Thymus (tissue), 11 donors: ENCODE measurements at regions not wholly inside any gene's neighbourhood (a gene's known extent, or its start where the extent isn't known, plus 50 kb on each side); places are given as distances from the start of the nearest gene placed in this dataset.

Source experiments
- DNase-seq, 9 donors: peaks; one replicate each; pipeline ENCODE4 v3.0.0-alpha.2; 2013; ENCODE audit warnings: low spot score in 9 of 9, low read depth in 6 of 9, missing footprints in 1 of 9
- H3K27ac ChIP-seq, 2 donors: one replicate each; pipeline ENCODE4 v1.5.1; 2013; ENCODE audit warnings: control low read depth in 1 of 2, low read depth in 1 of 2, low read length in 1 of 2, mild to moderate bottlenecking in 1 of 2, moderate library complexity in 1 of 2
- H3K27me3 ChIP-seq, 2 donors: one replicate each; pipeline ENCODE4 v1.5.1; 2013; ENCODE audit warnings: low read length in 1 of 2; ENCODE audit not compliant: control insufficient read depth in 2 of 2, insufficient read depth in 1 of 2
- H3K36me3 ChIP-seq, 2 donors: one replicate each; pipeline ENCODE4 v1.5.1; 2013; ENCODE audit warnings: low read length in 1 of 2, mild to moderate bottlenecking in 1 of 2, moderate library complexity in 1 of 2; ENCODE audit not compliant: control insufficient read depth in 2 of 2, insufficient read depth in 2 of 2
- H3K4me1 ChIP-seq, 2 donors: one replicate each; pipeline ENCODE4 v1.5.1; 2013; ENCODE audit warnings: low read length in 2 of 2; ENCODE audit not compliant: control insufficient read depth in 2 of 2, insufficient read depth in 2 of 2
- H3K4me3 ChIP-seq, 2 donors: one replicate each; pipeline ENCODE4 v1.5.1; 2013; ENCODE audit warnings: low read length in 2 of 2, control low read depth in 1 of 2, mild to moderate bottlenecking in 1 of 2
- H3K9me3 ChIP-seq, 2 donors: one replicate each; pipeline ENCODE4 v1.5.1; 2013; ENCODE audit warnings: low read length in 1 of 2, mild to moderate bottlenecking in 1 of 2; ENCODE audit not compliant: control insufficient read depth in 2 of 2, insufficient read depth in 1 of 2
- whole genome bisulfite sequencing: extraction: QIAGEN DNeasy Blood & Tissue Kit; methylation state at CpG from one replicate; pipeline ENCODE4 v1.1.7; 2013; 5-methylcytosine and 5-hydroxymethylcytosine counted together
- donor health status: healthy.

DNA sequence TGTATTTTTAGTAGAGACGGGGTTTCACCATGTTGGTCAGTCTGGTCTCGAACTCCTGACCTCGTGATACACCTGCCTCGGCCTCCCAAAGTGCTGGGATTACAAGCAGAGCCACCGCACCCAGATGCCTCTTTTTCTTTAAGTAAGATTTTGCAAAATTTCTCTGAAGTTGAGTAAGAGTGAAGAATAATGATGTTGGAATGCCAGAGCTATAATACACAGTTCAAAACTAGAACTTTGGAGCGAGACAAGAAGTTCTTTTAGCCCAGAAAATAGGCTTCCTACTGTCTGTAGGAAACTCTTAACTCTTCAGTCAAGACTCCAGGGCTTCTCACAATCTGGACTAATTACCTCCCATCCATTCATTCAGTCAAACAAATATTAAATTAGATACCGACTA, 51.4 kb downstream of the MARCHF4 start:
- Histone ChIP-seq H3K4me3 (no peak overlapping the region), H3K27me3 (no peaks in the 10 kb centered on the region), H3K36me3 (no peaks in the 10 kb centered on the region), H3K9me3 (no peaks in the 10 kb centered on the region), H3K4me1 (peaks cover 0 to 3% of the 10 kb centered on the region in 2 donors), H3K27ac (no peak overlapping the region)
- WGBS = over 99% methylated on average over 7 of the region's 7 CpGs
- no peak for DNase-seq

GRCh38 chr2:216319771-216320170, 52.5 kb downstream of the MARCHF4 start:
- 98% methylated on average over 2 of the region's 2 CpGs for WGBS
- H3K36me3 ChIP-seq = no peaks in the 10 kb centered on the region
- DNase-seq = no peak
- peaks cover 0 to 4% of the 10 kb centered on the region in 2 donors for H3K4me1 ChIP-seq
- H3K9me3 ChIP-seq = no peaks in the 10 kb centered on the region
- H3K4me3 ChIP-seq = no peak overlapping the region
- no peak overlapping the region for H3K27ac ChIP-seq
- H3K27me3 ChIP-seq = no peaks in the 10 kb centered on the region

- DNase-seq = no peak
Observed at GRCh38 chr2:216318521-216318874, 53.8 kb downstream of the MARCHF4 start.

DNA sequence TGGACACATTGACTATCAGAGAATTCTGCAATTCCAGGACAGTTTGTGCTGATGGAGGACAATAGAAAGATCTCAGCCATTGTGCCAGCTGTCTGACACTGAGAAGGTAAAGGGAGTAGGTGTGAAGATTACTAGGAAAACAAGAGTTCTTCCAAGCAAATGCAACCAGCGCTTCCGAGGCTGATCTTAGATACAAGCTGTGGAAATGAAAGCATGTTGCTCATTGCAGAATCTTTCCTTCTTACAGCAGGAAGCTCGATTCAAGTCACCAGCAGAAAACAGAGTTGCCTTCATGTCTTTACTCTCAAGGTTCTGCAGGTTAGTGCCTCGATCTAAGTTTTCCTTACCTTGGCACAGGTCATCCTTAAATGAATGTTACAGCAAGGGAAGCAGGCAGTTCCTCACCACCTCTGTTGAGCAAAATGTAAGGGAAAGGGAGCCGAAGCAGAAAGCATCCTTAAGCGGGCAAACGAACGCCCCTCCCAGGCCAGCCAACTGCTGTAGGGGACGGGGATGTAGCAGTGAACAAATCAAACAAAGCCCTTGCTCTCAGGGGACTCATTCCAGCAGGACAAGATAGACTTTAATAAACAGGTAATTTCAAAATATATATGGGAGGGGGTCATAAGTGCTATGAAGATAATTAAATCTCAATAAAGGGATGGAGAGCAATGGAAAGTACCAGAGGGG, 54.3 kb downstream of the MARCHF4 start:
- no peaks in the 10 kb centered on the region for H3K27me3 ChIP-seq
- DNase-seq = no peak
- H3K27ac ChIP-seq = no peak overlapping the region
- no peaks in the 10 kb centered on the region for H3K9me3 ChIP-seq
- WGBS = 93% methylated on average over 9 of the region's 9 CpGs
- H3K36me3 ChIP-seq = no peaks in the 10 kb centered on the region
- H3K4me1 ChIP-seq = peaks cover 0 to 4% of the 10 kb centered on the region in 2 donors
- no peak overlapping the region for H3K4me3 ChIP-seq

More at GRCh38 chr2:216318521-216318874, 53.8 kb downstream of the MARCHF4 start:
- WGBS = 78% methylated on average over 2 of the region's 2 CpGs
- Histone ChIP-seq H3K4me3 (no peak overlapping the region), H3K9me3 (no peaks in the 10 kb centered on the region), H3K27ac (no peak overlapping the region), H3K4me1 (peaks cover 0 to 4% of the 10 kb centered on the region in 2 donors), H3K27me3 (no peaks in the 10 kb centered on the region), H3K36me3 (no peaks in the 10 kb centered on the region)

DNA sequence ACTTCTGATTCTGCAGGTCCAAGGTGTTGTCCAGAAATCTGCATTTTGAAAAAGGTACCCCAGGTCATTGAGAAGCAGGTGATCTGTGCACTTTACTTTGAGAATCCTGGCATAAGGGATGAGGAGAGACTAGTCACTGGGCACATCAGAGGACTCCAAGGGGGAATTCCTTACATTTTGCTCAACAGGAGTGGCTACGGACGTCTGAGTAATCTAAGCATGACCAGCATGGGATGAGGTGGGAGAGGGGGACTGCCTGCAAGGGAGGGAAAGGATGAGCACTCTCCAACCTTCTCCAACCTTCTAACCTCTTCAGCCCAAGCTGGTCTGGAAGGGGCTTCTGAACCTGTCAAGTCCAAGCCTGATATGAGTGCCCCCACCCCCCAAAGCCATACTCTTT, 55.5 kb downstream of the MARCHF4 start:
- H3K36me3 ChIP-seq = no peaks in the 10 kb centered on the region
- no peaks in the 10 kb centered on the region for H3K27me3 ChIP-seq
- 100% methylated on average over 2 of the region's 2 CpGs for WGBS
- H3K9me3 ChIP-seq = no peaks in the 10 kb centered on the region
- DNase-seq = no peak
- no peak overlapping the region for H3K27ac ChIP-seq
- H3K4me3 ChIP-seq = no peak overlapping the region
- peaks cover 0 to 4% of the 10 kb centered on the region in 2 donors for H3K4me1 ChIP-seq

DNA sequence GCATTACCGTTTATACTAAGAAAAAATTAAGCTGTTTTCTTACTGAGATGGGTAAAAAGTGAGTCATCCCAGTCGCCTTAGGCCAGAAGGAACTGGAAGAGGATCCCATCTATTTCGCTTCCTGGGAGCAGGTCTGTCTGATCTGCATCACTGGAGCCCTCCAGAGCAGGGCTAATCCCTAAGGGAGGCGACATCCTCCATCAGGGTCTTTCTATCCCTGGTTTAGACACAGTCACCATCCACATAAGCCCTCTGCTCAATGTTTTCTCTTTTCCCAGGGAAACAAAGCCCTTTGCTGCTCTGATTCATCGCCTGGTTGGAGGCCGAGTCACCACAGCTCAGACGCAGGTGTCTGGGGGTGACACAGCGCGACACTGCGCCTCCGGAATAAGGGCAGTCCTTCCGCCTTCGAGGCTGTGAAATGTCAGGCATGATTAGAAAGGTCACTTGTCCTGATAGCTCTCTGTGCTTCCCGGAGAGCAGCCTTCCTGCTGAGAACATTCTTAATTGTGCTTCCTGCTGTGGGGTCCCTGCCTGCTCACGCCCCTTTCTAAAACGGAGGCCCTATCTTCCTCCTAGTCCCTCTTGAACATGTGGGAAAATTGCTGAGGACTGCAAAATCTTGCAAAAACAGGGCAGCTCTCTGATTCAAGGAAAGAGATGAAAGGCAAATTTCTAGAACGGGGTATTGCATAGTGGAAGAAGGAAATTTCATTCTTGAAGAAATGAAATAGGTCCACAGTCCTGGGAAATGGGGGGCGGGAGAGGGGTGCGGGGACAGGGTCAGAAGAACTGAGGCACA, 56.3 kb downstream of the MARCHF4 start:
- Histone ChIP-seq H3K36me3 (no peaks in the 10 kb centered on the region), H3K4me1 (peaks cover 0 to 4% of the 10 kb centered on the region in 2 donors), H3K27me3 (no peaks in the 10 kb centered on the region), H3K9me3 (no peaks in the 10 kb centered on the region), H3K27ac (no peak overlapping the region), H3K4me3 (no peak overlapping the region)
- DNase-seq = peak in 1 of 9 donors; percentile 18
- WGBS = 77% methylated on average over 19 of the region's 19 CpGs

DNA sequence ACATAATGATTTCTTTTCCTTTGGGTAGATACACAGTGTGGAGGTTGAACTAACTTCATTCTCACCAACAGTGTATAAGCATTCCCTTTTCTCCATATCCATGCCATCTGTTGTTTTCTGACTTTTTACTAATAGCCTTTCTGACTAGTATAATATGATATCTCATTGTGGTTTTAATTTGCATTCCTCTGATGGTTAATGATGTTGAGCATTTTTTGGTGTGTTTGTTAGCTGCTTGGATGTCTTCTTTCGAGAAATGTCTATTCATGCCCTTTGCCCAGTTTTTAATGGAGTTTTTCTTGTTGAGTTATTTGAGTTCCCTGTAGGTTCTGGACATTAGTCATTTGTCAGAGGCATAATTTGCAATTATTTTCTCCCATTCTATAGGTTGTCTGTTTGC, 59.8 kb downstream of the MARCHF4 start:
- H3K27ac ChIP-seq = no peak overlapping the region
- no peak for DNase-seq
- H3K36me3 ChIP-seq = no peaks in the 10 kb centered on the region
- no peak overlapping the region for H3K4me3 ChIP-seq
- 93% methylated on average over 1 of the region's 1 CpG for WGBS
- no peaks in the 10 kb centered on the region for H3K27me3 ChIP-seq
- no peaks in the 10 kb centered on the region for H3K9me3 ChIP-seq
- H3K4me1 ChIP-seq = peaks cover 0 to 4% of the 10 kb centered on the region in 2 donors

DNA sequence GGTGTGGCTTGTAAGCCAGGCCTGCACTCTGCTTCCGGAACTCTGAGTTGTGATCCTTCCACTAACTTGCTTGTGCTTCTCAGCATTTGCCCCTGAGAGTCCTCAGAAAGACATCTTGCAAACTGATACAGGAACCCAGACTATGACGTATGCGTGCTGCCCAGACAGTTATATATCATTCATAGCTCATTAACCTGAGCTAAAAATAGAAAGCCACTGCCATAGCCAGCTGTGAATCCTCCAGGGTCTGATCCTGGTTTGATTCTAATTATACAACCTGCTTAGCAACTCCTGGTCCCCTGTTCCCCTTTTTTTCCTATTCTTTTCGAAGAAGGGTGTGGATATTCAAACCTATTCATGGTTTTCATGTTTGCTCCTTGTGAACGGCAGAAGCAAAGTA, 63.7 kb downstream of the MARCHF4 start:
- H3K4me1 ChIP-seq = no peaks in the 10 kb centered on the region
- H3K27me3 ChIP-seq = no peaks in the 10 kb centered on the region
- no peak overlapping the region for H3K27ac ChIP-seq
- no peaks in the 10 kb centered on the region for H3K9me3 ChIP-seq
- H3K4me3 ChIP-seq = no peak overlapping the region
- DNase-seq = no peak
- 93% methylated on average over 5 of the region's 5 CpGs for WGBS
- H3K36me3 ChIP-seq = no peaks in the 10 kb centered on the region

DNA sequence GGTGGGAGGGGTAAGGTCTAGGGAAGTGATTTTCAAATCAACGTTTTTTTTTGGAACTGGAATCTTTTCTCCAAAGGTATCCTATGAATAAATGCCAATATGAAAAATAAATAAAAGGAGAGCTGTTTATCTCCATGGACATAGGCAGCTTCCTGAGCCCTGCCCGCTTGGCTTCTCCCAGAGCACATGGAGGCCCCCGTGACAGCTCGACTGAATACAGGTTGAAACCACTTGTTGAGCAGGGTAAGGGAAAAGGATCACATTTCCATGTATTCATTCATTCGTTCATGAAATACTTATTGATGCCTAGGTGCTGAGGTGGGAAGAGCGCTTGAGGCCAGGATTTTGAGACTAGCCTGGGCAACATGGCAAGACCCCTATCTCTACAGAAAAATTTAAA, 64.8 kb downstream of the MARCHF4 start:
- DNase-seq = no peak
- Histone ChIP-seq H3K9me3 (no peaks in the 10 kb centered on the region), H3K27ac (no peak overlapping the region), H3K36me3 (no peaks in the 10 kb centered on the region), H3K4me1 (no peaks in the 10 kb centered on the region), H3K27me3 (no peaks in the 10 kb centered on the region), H3K4me3 (no peak overlapping the region)
- WGBS = 76% methylated on average over 6 of the region's 6 CpGs
